Thyroid gland (tissue), 4 donors: ENCODE measurements at regions not wholly inside any gene's neighbourhood (a gene's known extent, or its start where the extent isn't known, plus 50 kb on each side); places are given as distances from the start of the nearest gene placed in this dataset.

Experiments
- DNase-seq, 2 donors: peaks; one replicate each; pipeline ENCODE4 v3.0.0-alpha.2; 2019
- H3K27ac ChIP-seq, 3 donors: fragments of 200-600 bp; sonication (generic); 1 replicate in 2 of 3; 2 replicates in 1 of 3; pipeline ENCODE4 v1.5.1; 2016 to 2019; ENCODE audit warnings: mild to moderate bottlenecking in 1 of 3, moderate library complexity in 1 of 3
- H3K27me3 ChIP-seq: fragments of 200-600 bp; sonication (generic); one replicate; pipeline ENCODE4 v1.5.1; 2019
- H3K36me3 ChIP-seq, 2 donors: fragments of 200-600 bp; sonication (generic); one replicate each; pipeline ENCODE4 v1.5.1; 2016 to 2019
- H3K4me1 ChIP-seq, 2 donors: fragments of 200-600 bp; sonication (generic); one replicate each; pipeline ENCODE4 v1.5.1; 2017 to 2019
- H3K4me3 ChIP-seq, 3 donors: fragments of 200-600 bp; sonication (generic); replicated peaks in 1 of 3; 1 replicate in 2 of 3; 2 replicates in 1 of 3; pipeline ENCODE4 v1.5.1; 2016; ENCODE audit warnings: mild to moderate bottlenecking in 1 of 3
- H3K9me3 ChIP-seq: fragments of 200-600 bp; sonication (generic); one replicate; pipeline ENCODE4 v1.5.1; 2017
- CTCF ChIP-seq, 6 experiments: fragments of 200-600 bp in 3 of 6; fragments of 450-650 bp in 3 of 6; sonication (generic) in 3 of 6; IDR thresholded peaks; one replicate each; pipeline ENCODE4 v1.5.1; 2016 to 2019; ENCODE audit warnings: antibody characterized with exemption in 6 of 6, mild to moderate bottlenecking in 2 of 6, inconsistent platforms in 1 of 6, moderate library complexity in 1 of 6
- POLR2A ChIP-seq, 2 donors: fragments of 450-650 bp; IDR thresholded peaks; one replicate each; pipeline ENCODE4 v1.6.1; 2017; ENCODE audit warnings: antibody characterized with exemption in 2 of 2, mild to moderate bottlenecking in 2 of 2, moderate library complexity in 1 of 2
- WGBS, 2 donors: methylation state at CpG; one replicate each; pipeline ENCODE4 v1.1.5; 2017; 5-methylcytosine and 5-hydroxymethylcytosine counted together
- intact Hi-C: fragments of 100-400 bp; cut with DNase I; formaldehyde crosslinking; loops from one replicate; pipeline ENCODE4 v1.15.1; 2023

- DNase-seq, result no peak
- Histone ChIP-seq H3K4me1 (peaks cover 9 to 20% of the 10 kb centered on the region in 2 donors), H3K4me3 (no peak overlapping the region), H3K27me3 (peaks cover under 1% of the 10 kb centered on the region), H3K27ac (no peak overlapping the region), H3K36me3 (no peaks in the 10 kb centered on the region), H3K9me3 (no peaks in the 10 kb centered on the region)
- intact Hi-C loops, result loop anchor here (10.0 kb wide), 2 partner anchors 128 to 412 kb away; partner anchors contain the start of gene TRIM13
- TF ChIP-seq CTCF (IDR thresholded peaks at IDR 0.05) (no peak), POLR2A (IDR thresholded peaks at IDR 0.05) (no peak)
- 93% methylated on average over 1 of the region's 1 CpG for WGBS, 2 donors
Measured at GRCh38 chr13:50122455-50122854, 107.2 kb downstream of the KCNRG start.

DNA sequence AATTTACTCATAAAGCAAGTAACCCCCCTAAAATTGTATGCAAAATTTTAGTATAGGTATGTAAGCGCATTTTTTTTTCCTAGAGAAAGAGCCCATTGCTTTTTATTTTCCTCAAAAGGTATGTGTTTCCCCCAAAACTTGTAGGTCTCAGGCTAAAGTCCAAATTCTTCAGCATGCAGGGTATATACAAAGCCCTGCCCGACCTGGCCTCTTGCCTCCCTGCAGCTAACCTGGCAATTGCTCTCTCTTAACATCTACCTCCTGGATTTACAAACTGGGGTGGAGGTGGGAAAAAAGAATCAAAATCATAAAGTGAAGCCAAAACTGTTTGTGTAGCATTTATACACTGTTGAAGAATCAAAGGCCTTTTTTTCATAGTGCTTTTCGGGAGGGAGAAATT, 107.8 kb downstream of the KCNRG start:
- Histone ChIP-seq H3K27me3 (peaks cover 4% of the 10 kb centered on the region), H3K36me3 (no peaks in the 10 kb centered on the region), H3K4me3 (peak overlapping the region in 1 of 3 donors; percentile 99), H3K9me3 (no peaks in the 10 kb centered on the region), H3K4me1 (peaks cover 9 to 24% of the 10 kb centered on the region in 2 donors), H3K27ac (peak overlapping the region in 2 of 3 donors; percentile 92 to 100)
- 80 to 90% methylated on average over 3 of the region's 3 CpGs for WGBS, 2 donors
- DNase-seq, result no peak
- intact Hi-C loops, result loop anchor here (10.0 kb wide), 2 partner anchors 128 to 412 kb away; partner anchors contain the start of gene TRIM13
- TF ChIP-seq POLR2A (IDR thresholded peaks at IDR 0.05) (no peak), CTCF (IDR thresholded peaks at IDR 0.05) (no peak)

- no peak for DNase-seq
- Histone ChIP-seq H3K27me3 (peaks cover 4% of the 10 kb centered on the region), H3K27ac (peak overlapping the region; percentile 92 to 100 (median 96)), H3K4me1 (peaks cover 9 to 24% of the 10 kb centered on the region in 2 donors), H3K4me3 (peak overlapping the region; percentile 55 to 99 (median 62)), H3K36me3 (no peaks in the 10 kb centered on the region), H3K9me3 (no peaks in the 10 kb centered on the region)
- 34 to 37% methylated on average over 13 of the region's 13 CpGs for WGBS, 2 donors
- intact Hi-C loops, result loop anchor here (10.0 kb wide), 2 partner anchors 129 to 411 kb away; partner anchors contain the start of gene TRIM13
- TF ChIP-seq POLR2A (IDR thresholded peaks at IDR 0.05) (no peak), CTCF (IDR thresholded peaks at IDR 0.05) (no peak)
Measured at GRCh38 chr13:50123515-50123861, 108.2 kb downstream of the KCNRG start.

DNA sequence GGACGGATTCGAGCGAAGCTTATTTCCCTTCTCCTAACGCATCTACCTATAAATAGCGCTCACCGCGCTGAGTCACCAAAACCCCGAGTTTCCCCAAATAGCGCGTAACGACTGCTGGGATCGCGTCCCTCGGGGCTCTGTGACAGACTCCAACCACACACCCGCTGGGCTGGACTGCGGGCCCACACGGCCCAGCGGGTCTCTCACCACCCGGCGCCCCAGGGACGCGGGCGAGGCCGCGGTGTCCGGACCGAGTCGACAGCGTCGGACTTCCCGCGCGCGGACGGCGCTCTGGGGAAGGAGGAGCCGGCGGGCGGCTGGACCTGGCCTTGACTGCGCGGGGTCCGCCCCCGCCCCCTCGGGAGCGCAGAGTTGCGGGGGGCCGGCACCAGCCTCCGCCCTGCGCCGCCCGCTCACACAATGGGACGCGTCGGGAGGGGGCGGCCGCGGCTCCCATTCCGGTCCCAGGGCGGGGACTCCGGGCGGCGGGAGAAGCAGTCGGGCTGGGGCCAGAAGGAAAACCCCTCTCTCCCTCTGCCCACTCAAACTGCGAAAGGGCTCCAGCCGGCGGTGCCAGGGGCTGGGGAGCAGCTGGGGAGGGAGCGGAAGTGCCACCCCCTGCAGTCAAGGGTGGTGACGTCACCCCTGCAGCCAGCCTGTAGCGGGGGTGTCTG, 108.8 kb downstream of the KCNRG start:
- Histone ChIP-seq H3K27me3 (peaks cover 8% of the 10 kb centered on the region), H3K4me3 (peak overlapping the region; percentile 55 to 99 (median 62)), H3K27ac (peak overlapping the region; percentile 92 to 100 (median 96)), H3K4me1 (peaks cover 9 to 24% of the 10 kb centered on the region in 2 donors), H3K36me3 (no peaks in the 10 kb centered on the region), H3K9me3 (no peaks in the 10 kb centered on the region)
- TF ChIP-seq CTCF (IDR thresholded peaks at IDR 0.05) (peak in 2 of 6 experiments; percentile 2 to 6), POLR2A (IDR thresholded peaks at IDR 0.05) (peak; percentile 48 to 93)
- intact Hi-C loops, result loop anchor here (10.0 kb wide), 2 partner anchors 129 to 411 kb away; partner anchors contain the start of gene TRIM13
- WGBS, 2 donors, result 2 to 3% methylated on average over 14 to 18 of the region's 69 CpGs
- DNase-seq, result peak; percentile 74 to 96
